GM23338 (cell line): ENCODE measurements at regions not wholly inside any gene's neighbourhood (a gene's known extent, or its start where the extent isn't known, plus 50 kb on each side); places are given as distances from the start of the nearest gene placed in this dataset.

Source experiments
- CTCF ChIP-seq, 2 experiments: fragments of 200-600 bp in 1 of 2; sonication (generic) in 1 of 2; conservative IDR thresholded peaks; 2 replicates each; pipeline versions ENCODE4 v1.5.1 to v1.6.1; 2016 to 2017; ENCODE audit warnings: antibody characterized with exemption in 2 of 2, low read depth in 2 of 2, mild to moderate bottlenecking in 2 of 2, moderate library complexity in 1 of 2
- EZH2 ChIP-seq: fragments of 200-600 bp; sonication (generic); IDR thresholded peaks from one replicate; pipeline ENCODE4 v1.8.0; 2017; ENCODE audit warnings: antibody characterized with exemption, mild to moderate bottlenecking, low read depth; ENCODE audit not compliant: unreplicated experiment
- EZH2phosphoT487 ChIP-seq: fragments of 200-600 bp; sonication (generic); IDR thresholded peaks from one replicate; pipeline ENCODE4 v1.8.1; 2018; ENCODE audit warnings: antibody characterized with exemption; ENCODE audit not compliant: unreplicated experiment
- POLR2AphosphoS5 ChIP-seq: IDR thresholded peaks from 2 replicates; pipeline ENCODE4 v1.6.1; 2016; ENCODE audit warnings: antibody characterized with exemption, low read depth
- REST ChIP-seq: IDR thresholded peaks from one replicate; pipeline ENCODE4 v1.6.1; 2018; ENCODE audit warnings: antibody characterized with exemption; ENCODE audit not compliant: unreplicated experiment

DNA sequence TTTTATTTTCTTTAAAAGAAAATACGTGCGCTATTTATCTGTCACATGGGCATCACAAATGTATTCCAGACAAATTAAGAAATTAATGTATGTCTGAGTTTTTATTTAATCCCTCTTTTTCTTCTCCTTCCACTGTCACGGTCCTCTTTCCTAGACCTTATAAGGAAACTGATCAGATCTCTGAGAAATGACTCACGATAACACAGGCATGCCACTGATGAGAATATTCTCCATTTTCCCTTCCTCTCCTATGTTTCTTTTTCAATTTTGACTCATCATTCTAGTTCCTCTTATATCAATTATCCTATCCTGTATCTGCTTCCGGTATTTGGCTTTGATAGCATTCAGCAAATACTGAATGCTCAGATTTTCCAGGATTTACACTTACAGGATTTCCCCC lies 121.8 kb downstream of the DSC3 start:
- TF ChIP-seq POLR2AphosphoS5 = no peak
- no peak for TF ChIP-seq CTCF (conservative IDR thresholded peaks at IDR 0.05; ENCODE audit: low read depth in 2 of 2)
- no peak for TF ChIP-seq REST
- TF ChIP-seq EZH2phosphoT487 = no peak
- TF ChIP-seq EZH2 = no peak
